Mesendoderm (in vitro differentiated cells): ENCODE measurements at regions not wholly inside any gene's neighbourhood (a gene's known extent, or its start where the extent isn't known, plus 50 kb on each side); places are given as distances from the start of the nearest gene placed in this dataset.

Experiments
- DNase-seq: peaks from one replicate; pipeline ENCODE4 v3.0.0; 2013
- H2AK5ac ChIP-seq: 2 replicates; pipeline ENCODE4 v1.6.1; 2013; ENCODE audit warnings: low read length, inconsistent platforms
- H2BK120ac ChIP-seq: 2 replicates; pipeline ENCODE4 v1.6.1; 2013; ENCODE audit warnings: low read depth, mild to moderate bottlenecking, low read length, moderate library complexity, mixed read lengths
- H2BK15ac ChIP-seq: replicated peaks from 2 replicates; pipeline ENCODE4 v1.6.1; 2013; ENCODE audit warnings: low read depth, mild to moderate bottlenecking, moderate library complexity
- H2BK5ac ChIP-seq: 2 replicates; pipeline ENCODE4 v1.6.1; 2013; ENCODE audit warnings: low read length, inconsistent platforms
- H3K18ac ChIP-seq: 2 replicates; pipeline ENCODE4 v1.6.1; 2013; ENCODE audit warnings: mild to moderate bottlenecking, low read length, mixed read lengths
- H3K23ac ChIP-seq: one replicate; pipeline ENCODE4 v1.6.1; 2013; ENCODE audit warnings: low read length
- H3K27ac ChIP-seq: 2 replicates; pipeline ENCODE4 v1.5.1; 2013; ENCODE audit warnings: low read depth, mild to moderate bottlenecking, inconsistent platforms, low read length, moderate library complexity
- H3K27me3 ChIP-seq: 2 replicates; pipeline ENCODE4 v1.6.1; 2013; ENCODE audit warnings: low read length, control low read depth, mild to moderate bottlenecking, inconsistent platforms; ENCODE audit not compliant: insufficient read depth, poor library complexity
- H3K36me3 ChIP-seq: 2 replicates; pipeline ENCODE4 v1.6.1; 2013; ENCODE audit warnings: low read length, inconsistent platforms; ENCODE audit not compliant: control insufficient read depth, insufficient read depth
- H3K4ac ChIP-seq: one replicate; pipeline ENCODE4 v1.6.1; 2013; ENCODE audit warnings: low read depth, mild to moderate bottlenecking, low read length, moderate library complexity
- H3K4me1 ChIP-seq: 2 replicates; pipeline ENCODE4 v1.6.1; 2013; ENCODE audit warnings: low read depth, low read length, inconsistent platforms; ENCODE audit not compliant: control insufficient read depth
- H3K4me2 ChIP-seq: 2 replicates; pipeline ENCODE4 v1.6.1; 2013; ENCODE audit warnings: low read length
- H3K4me3 ChIP-seq: 2 replicates; pipeline ENCODE4 v1.5.1; 2013; ENCODE audit warnings: mild to moderate bottlenecking, low read length
- H3K56ac ChIP-seq: one replicate; pipeline ENCODE4 v1.6.1; 2013; ENCODE audit warnings: low read length
- H3K79me1 ChIP-seq: 2 replicates; pipeline ENCODE4 v1.6.1; 2013; ENCODE audit warnings: low read length, inconsistent platforms
- H3K79me2 ChIP-seq: 2 replicates; pipeline ENCODE4 v1.6.1; 2013; ENCODE audit warnings: mild to moderate bottlenecking, low read length; ENCODE audit not compliant: control insufficient read depth, insufficient read depth
- H3K9ac ChIP-seq: 2 replicates; pipeline ENCODE4 v1.6.1; 2013; ENCODE audit warnings: low read length, inconsistent platforms
- H4K5ac ChIP-seq: one replicate; pipeline ENCODE4 v1.6.1; 2013; ENCODE audit warnings: low read length
- H4K8ac ChIP-seq: one replicate; pipeline ENCODE4 v1.6.1; 2013; ENCODE audit warnings: low read depth, mild to moderate bottlenecking, control low read depth, low read length, moderate library complexity
- WGBS: extraction: QIAGEN DNeasy Blood & Tissue Kit; methylation state at CpG from one replicate; pipeline ENCODE4 v1.1.7; 2013; ENCODE audit warnings: low lambda C conversion rate, missing lambda C conversion rate; ENCODE audit not compliant: insufficient coverage; ENCODE audit errors: extremely low coverage; 5-methylcytosine and 5-hydroxymethylcytosine counted together

- Histone ChIP-seq H2BK15ac (no peak overlapping the region), H3K27ac (no peak overlapping the region), H3K36me3 (no peaks in the 10 kb centered on the region), H4K8ac (no peak overlapping the region), H3K56ac (no peak overlapping the region), H2AK5ac (no peak overlapping the region), H4K5ac (no peak overlapping the region), H3K4me3 (no peak overlapping the region), H3K23ac (no peak overlapping the region), H3K4me2 (no peak overlapping the region), H3K27me3 (no peaks in the 10 kb centered on the region), H3K79me1 (no peaks in the 10 kb centered on the region), H2BK5ac (no peak overlapping the region), H3K18ac (no peak overlapping the region), H3K4ac (no peak overlapping the region), H3K4me1 (no peaks in the 10 kb centered on the region), H3K9ac (no peak overlapping the region), H3K79me2 (no peaks in the 10 kb centered on the region), H2BK120ac (no peak overlapping the region)
- DNase-seq = no peak
- no CpG with 5 or more reads among the region's 2 CpGs for WGBS
Observed at GRCh38 chr5:144945503-144945902, 774.8 kb downstream of the KCTD16 start.

DNA sequence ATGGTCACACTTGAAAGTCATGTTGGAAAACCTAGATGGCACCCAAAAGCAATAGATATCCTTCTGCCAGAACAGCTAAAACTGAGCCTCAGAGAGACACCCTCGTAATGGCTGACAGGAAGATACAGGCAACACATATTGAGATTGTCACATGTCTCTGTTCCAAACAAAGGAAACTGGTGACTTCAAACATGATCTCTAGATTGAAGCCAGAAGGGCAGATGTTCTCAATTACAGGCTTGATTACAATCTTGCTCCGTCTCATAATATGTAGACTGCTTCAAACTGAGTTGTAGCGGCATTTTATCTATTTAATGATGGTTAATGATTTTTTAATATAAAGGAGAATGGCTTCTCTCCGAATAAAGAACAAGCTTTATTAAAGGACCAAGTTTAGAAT lies 774.3 kb downstream of the KCTD16 start:
- no peak overlapping the region for H2BK15ac ChIP-seq
- WGBS = no CpG with 5 or more reads among the region's 4 CpGs
- H3K9ac ChIP-seq = no peak overlapping the region
- H3K56ac ChIP-seq = no peak overlapping the region
- no peak overlapping the region for H3K18ac ChIP-seq
- no peaks in the 10 kb centered on the region for H3K79me2 ChIP-seq
- H4K5ac ChIP-seq = no peak overlapping the region
- no peak overlapping the region for H2AK5ac ChIP-seq
- H3K4me1 ChIP-seq = no peaks in the 10 kb centered on the region
- no peak overlapping the region for H3K4me3 ChIP-seq
- H3K27ac ChIP-seq = no peak overlapping the region
- no peak overlapping the region for H3K23ac ChIP-seq
- H3K79me1 ChIP-seq = no peaks in the 10 kb centered on the region
- H3K27me3 ChIP-seq = no peaks in the 10 kb centered on the region
- H4K8ac ChIP-seq = no peak overlapping the region
- no peak overlapping the region for H2BK5ac ChIP-seq
- DNase-seq = no peak
- no peak overlapping the region for H3K4ac ChIP-seq
- H3K4me2 ChIP-seq = no peak overlapping the region
- no peak overlapping the region for H2BK120ac ChIP-seq
- no peaks in the 10 kb centered on the region for H3K36me3 ChIP-seq

DNA sequence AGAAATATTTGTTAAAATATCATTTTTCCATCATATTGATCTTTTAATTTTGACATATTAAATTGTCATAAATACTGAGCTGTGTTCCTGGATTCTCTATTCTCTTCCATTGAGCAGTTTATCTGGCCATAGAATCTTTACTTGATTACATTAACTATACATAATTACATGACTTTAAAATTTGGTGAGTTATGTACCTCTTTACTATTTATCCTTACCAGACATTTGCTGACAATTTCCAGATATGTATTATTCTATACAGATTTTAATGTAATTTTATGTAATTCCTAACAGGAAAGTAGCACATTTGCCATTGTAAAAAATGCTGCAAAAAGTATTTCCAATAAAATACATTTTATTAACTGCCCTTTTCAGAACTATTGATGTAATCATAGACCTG lies 770.3 kb downstream of the KCTD16 start:
- Histone ChIP-seq H3K27me3 (no peaks in the 10 kb centered on the region), H2AK5ac (no peak overlapping the region), H4K8ac (no peak overlapping the region), H3K4ac (no peak overlapping the region), H2BK5ac (no peak overlapping the region), H2BK120ac (no peak overlapping the region), H3K4me3 (no peak overlapping the region), H3K36me3 (no peaks in the 10 kb centered on the region), H3K23ac (no peak overlapping the region), H3K9ac (no peak overlapping the region), H3K18ac (no peak overlapping the region), H4K5ac (no peak overlapping the region), H3K79me2 (no peaks in the 10 kb centered on the region), H3K56ac (no peak overlapping the region), H3K4me2 (no peak overlapping the region), H3K4me1 (no peaks in the 10 kb centered on the region), H2BK15ac (no peak overlapping the region), H3K27ac (no peak overlapping the region), H3K79me1 (no peaks in the 10 kb centered on the region)
- DNase-seq = no peak

DNA sequence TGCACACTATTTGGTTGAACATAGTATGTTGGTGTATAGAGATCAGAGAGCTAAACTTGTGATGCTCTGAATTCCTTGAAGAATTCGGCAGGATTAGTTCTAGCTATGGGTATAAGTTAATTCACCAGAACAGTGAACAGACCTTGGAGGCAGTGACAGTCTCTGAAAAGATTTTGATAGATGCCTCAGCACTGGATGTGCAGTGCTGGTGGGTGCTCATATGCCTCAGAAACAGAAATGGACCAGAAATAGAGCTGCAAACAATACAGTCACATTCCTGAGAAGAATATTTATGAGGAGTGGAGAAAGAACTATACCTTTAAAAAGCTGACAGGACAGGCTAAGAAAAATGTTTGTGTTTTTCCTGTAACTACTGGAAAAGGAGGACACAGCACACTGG lies 747.7 kb downstream of the KCTD16 start:
- Histone ChIP-seq H3K79me1 (no peaks in the 10 kb centered on the region), H4K5ac (no peak overlapping the region), H3K36me3 (no peaks in the 10 kb centered on the region), H3K18ac (no peak overlapping the region), H3K4me3 (no peak overlapping the region), H2AK5ac (no peak overlapping the region), H2BK5ac (no peak overlapping the region), H4K8ac (no peak overlapping the region), H3K79me2 (no peaks in the 10 kb centered on the region), H2BK15ac (no peak overlapping the region), H3K27me3 (no peaks in the 10 kb centered on the region), H2BK120ac (no peak overlapping the region), H3K4ac (no peak overlapping the region), H3K23ac (no peak overlapping the region), H3K4me1 (no peaks in the 10 kb centered on the region), H3K9ac (no peak overlapping the region), H3K4me2 (no peak overlapping the region), H3K56ac (no peak overlapping the region), H3K27ac (no peak overlapping the region)
- no CpG with 5 or more reads among the region's 1 CpG for WGBS
- no peak for DNase-seq

DNA sequence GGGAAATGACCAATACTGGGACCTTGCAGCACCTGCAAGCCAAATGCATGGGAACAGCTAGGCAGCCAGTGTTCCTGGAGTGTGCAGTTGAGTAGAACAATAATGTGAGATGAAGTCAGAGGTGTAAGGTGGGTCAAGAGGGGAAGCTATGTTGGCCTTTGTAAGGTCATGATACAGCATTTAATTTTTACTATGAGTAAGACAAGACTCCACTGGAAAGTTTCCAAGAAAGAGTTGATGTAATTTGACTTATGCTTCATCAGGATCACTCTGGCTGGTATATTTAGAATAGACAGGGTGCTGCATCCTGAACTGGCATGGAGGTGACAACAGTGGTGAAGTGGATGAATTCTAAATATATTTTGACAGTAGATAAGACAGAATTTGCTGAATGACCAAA lies 744.8 kb downstream of the KCTD16 start:
- H3K56ac ChIP-seq = no peak overlapping the region
- H2AK5ac ChIP-seq = no peak overlapping the region
- no peak overlapping the region for H3K4ac ChIP-seq
- H3K23ac ChIP-seq = no peak overlapping the region
- no peaks in the 10 kb centered on the region for H3K79me1 ChIP-seq
- no peak overlapping the region for H4K5ac ChIP-seq
- H3K79me2 ChIP-seq = no peaks in the 10 kb centered on the region
- H2BK15ac ChIP-seq = no peak overlapping the region
- no peak overlapping the region for H4K8ac ChIP-seq
- no peak overlapping the region for H2BK5ac ChIP-seq
- no peak overlapping the region for H3K18ac ChIP-seq
- H3K4me2 ChIP-seq = no peak overlapping the region
- H3K4me1 ChIP-seq = no peaks in the 10 kb centered on the region
- H3K9ac ChIP-seq = no peak overlapping the region
- H3K36me3 ChIP-seq = no peaks in the 10 kb centered on the region
- H3K27ac ChIP-seq = no peak overlapping the region
- no peaks in the 10 kb centered on the region for H3K27me3 ChIP-seq
- H3K4me3 ChIP-seq = no peak overlapping the region
- no peak for DNase-seq
- no peak overlapping the region for H2BK120ac ChIP-seq

DNA sequence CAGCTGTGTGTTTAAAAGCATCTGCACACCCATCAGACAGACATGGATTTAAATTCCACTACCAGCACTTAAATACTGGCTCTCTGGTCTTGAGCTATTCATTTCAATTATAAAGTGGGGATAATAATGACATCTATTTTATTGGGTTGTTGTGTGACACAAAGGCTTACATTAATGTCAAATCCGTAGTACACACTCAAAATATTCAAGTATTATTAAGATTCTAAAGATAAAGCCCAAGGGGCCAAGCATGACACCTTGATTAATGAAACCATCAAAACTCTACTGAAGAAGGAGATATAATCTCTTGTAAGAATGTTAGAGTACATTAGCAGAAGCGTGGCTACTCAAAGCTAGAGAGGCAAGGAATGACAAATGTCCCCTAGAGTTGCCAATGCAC lies 743.0 kb downstream of the KCTD16 start:
- H3K36me3 ChIP-seq = no peaks in the 10 kb centered on the region
- H2BK120ac ChIP-seq = no peak overlapping the region
- no CpG with 5 or more reads among the region's 2 CpGs for WGBS
- H3K56ac ChIP-seq = no peak overlapping the region
- H3K4me3 ChIP-seq = no peak overlapping the region
- H3K18ac ChIP-seq = no peak overlapping the region
- H3K4ac ChIP-seq = no peak overlapping the region
- H3K4me1 ChIP-seq = no peaks in the 10 kb centered on the region
- H3K23ac ChIP-seq = no peak overlapping the region
- H4K5ac ChIP-seq = no peak overlapping the region
- H3K4me2 ChIP-seq = no peak overlapping the region
- no peaks in the 10 kb centered on the region for H3K79me1 ChIP-seq
- H3K79me2 ChIP-seq = no peaks in the 10 kb centered on the region
- H4K8ac ChIP-seq = no peak overlapping the region
- H3K9ac ChIP-seq = no peak overlapping the region
- H3K27ac ChIP-seq = no peak overlapping the region
- no peaks in the 10 kb centered on the region for H3K27me3 ChIP-seq
- no peak for DNase-seq
- H2BK15ac ChIP-seq = no peak overlapping the region
- H2BK5ac ChIP-seq = no peak overlapping the region
- H2AK5ac ChIP-seq = no peak overlapping the region
